ENCODE measurements at regions not wholly inside any gene's neighbourhood (a gene's known extent, or its start where the extent isn't known, plus 50 kb on each side); places are given as distances from the start of the nearest gene placed in this dataset.

DNA sequence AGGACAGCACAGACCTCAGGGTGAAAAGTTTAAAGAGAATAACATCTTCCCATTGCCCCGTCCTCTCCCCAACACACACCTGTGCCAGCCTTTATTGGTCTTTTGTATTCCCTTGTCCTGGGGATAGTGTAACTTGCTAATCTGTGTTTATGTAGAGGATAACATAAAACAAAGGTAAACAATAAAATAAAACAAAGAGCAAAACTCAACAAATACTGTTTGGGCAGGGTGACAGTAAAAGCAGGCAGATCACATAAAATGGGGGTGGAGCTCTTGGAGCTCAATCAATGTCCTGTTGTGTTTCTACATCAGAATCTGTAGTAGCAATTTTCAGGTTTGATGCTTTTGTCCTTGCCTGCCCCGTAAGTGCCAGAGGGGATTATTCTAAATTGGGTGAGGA, 1939.7 kb downstream of the TP53TG3F start:
- Mint-ChIP-seq H3K27me3 (ENCODE audit: low read depth) (no peaks in the 10 kb centered on the region; the same call in 1 of the 2 replicates), H3K9me3 (peaks cover 87 to 91% of the 10 kb centered on the region in 2 experiments), H3K27ac (no peak overlapping the region), H3K4me3 (no peak overlapping the region), H3K4me1 (no peaks in the 10 kb centered on the region), H3K36me3 (ENCODE audit: insufficient read depth in 1 of 3, low read depth in 3 of 3) (peaks cover 6 to 31% (median 10%) of the 10 kb centered on the region in 3 experiments; a peak in 6 of 7 replicates)
- Histone ChIP-seq H3K4me2 (ENCODE audit: insufficient read depth, insufficient read length, low read length) (no peak overlapping the region), H3K14ac (ENCODE audit: insufficient read depth, low read length) (no peak overlapping the region), H2AFZ (ENCODE audit: low read length) (no peak overlapping the region), H4K5ac (ENCODE audit: insufficient read length, low read depth, low read length) (no peak overlapping the region), H3K4me1 (ENCODE audit: insufficient read depth, low read length) (no peaks in the 10 kb centered on the region), H3K9me3 (ENCODE audit: control insufficient read depth, low read depth, low read length) (peaks cover 94% of the 10 kb centered on the region), H3K56ac (ENCODE audit: insufficient read length, low read depth, low read length) (no peak overlapping the region), H2BK5ac (ENCODE audit: insufficient read length, low read length) (no peak overlapping the region), H3K9ac (ENCODE audit: extremely low read depth, insufficient read length, low read length) (no peak overlapping the region), H4K20me1 (ENCODE audit: control insufficient read depth, insufficient read depth, insufficient read length) (no peaks in the 10 kb centered on the region), H2AK5ac (ENCODE audit: insufficient read length, low read length) (no peak overlapping the region), H2BK120ac (ENCODE audit: low read depth, low read length, poor library complexity, severe bottlenecking) (no peak overlapping the region), H3K79me1 (ENCODE audit: insufficient read depth, low read depth, low read length, poor library complexity, severe bottlenecking) (no peaks in the 10 kb centered on the region), H2BK20ac (ENCODE audit: low read depth, low read length, poor library complexity, severe bottlenecking) (no peak overlapping the region), H3K79me2 (ENCODE audit: insufficient read depth, low read length) (no peaks in the 10 kb centered on the region), H4K8ac (replicated peaks; ENCODE audit: insufficient read length, low read depth, low read length) (no peak overlapping the region), H4K91ac (ENCODE audit: insufficient read length, low read depth, low read length) (no peak overlapping the region), H3K23me2 (ENCODE audit: insufficient read length, low read depth, low read length, poor library complexity, severe bottlenecking) (peaks cover 3% of the 10 kb centered on the region), H2BK12ac (ENCODE audit: insufficient read length, low read depth, low read length) (no peak overlapping the region), H3K27ac (ENCODE audit: insufficient read length, low read depth, low read length) (no peak overlapping the region), H2BK15ac (ENCODE audit: low read depth, low read length) (no peak overlapping the region), H3T11ph (ENCODE audit: low read length) (no peak overlapping the region), H3K4ac (ENCODE audit: low read depth, low read length) (no peak overlapping the region), H3K27me3 (ENCODE audit: insufficient read depth, low read length) (no peaks in the 10 kb centered on the region; the same call in 1 of the 2 replicates), H3K18ac (ENCODE audit: insufficient read length, low read depth, low read length) (no peak overlapping the region), H3K23ac (ENCODE audit: insufficient read length, low read depth, low read length) (no peak overlapping the region)
- TF ChIP-seq, protein P1, sequence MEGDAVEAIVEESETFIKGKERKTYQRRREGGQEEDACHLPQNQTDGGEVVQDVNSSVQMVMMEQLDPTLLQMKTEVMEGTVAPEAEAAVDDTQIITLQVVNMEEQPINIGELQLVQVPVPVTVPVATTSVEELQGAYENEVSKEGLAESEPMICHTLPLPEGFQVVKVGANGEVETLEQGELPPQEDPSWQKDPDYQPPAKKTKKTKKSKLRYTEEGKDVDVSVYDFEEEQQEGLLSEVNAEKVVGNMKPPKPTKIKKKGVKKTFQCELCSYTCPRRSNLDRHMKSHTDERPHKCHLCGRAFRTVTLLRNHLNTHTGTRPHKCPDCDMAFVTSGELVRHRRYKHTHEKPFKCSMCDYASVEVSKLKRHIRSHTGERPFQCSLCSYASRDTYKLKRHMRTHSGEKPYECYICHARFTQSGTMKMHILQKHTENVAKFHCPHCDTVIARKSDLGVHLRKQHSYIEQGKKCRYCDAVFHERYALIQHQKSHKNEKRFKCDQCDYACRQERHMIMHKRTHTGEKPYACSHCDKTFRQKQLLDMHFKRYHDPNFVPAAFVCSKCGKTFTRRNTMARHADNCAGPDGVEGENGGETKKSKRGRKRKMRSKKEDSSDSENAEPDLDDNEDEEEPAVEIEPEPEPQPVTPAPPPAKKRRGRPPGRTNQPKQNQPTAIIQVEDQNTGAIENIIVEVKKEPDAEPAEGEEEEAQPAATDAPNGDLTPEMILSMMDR (conservative IDR thresholded peaks at IDR 0.05), result no peak
- WGBS (ENCODE audit: extremely low coverage, insufficient read length, low lambda C conversion rate), result no CpG with 5 or more reads among the region's 2 CpGs
- DNase-seq, result no peak

All from H9 (cell line).